GM12872 (cell line): ENCODE measurements at regions not wholly inside any gene's neighbourhood (a gene's known extent, or its start where the extent isn't known, plus 50 kb on each side); places are given as distances from the start of the nearest gene placed in this dataset.

ENCODE experiments used
- TF ChIP-seq, protein P1 (sequence below): IDR thresholded peaks from 3 replicates; pipeline ENCODE4 v1.5.1; 2011; ENCODE audit warnings: low read depth, mild to moderate bottlenecking, low read length, moderate library complexity; ENCODE audit not compliant: insufficient read depth

DNA sequence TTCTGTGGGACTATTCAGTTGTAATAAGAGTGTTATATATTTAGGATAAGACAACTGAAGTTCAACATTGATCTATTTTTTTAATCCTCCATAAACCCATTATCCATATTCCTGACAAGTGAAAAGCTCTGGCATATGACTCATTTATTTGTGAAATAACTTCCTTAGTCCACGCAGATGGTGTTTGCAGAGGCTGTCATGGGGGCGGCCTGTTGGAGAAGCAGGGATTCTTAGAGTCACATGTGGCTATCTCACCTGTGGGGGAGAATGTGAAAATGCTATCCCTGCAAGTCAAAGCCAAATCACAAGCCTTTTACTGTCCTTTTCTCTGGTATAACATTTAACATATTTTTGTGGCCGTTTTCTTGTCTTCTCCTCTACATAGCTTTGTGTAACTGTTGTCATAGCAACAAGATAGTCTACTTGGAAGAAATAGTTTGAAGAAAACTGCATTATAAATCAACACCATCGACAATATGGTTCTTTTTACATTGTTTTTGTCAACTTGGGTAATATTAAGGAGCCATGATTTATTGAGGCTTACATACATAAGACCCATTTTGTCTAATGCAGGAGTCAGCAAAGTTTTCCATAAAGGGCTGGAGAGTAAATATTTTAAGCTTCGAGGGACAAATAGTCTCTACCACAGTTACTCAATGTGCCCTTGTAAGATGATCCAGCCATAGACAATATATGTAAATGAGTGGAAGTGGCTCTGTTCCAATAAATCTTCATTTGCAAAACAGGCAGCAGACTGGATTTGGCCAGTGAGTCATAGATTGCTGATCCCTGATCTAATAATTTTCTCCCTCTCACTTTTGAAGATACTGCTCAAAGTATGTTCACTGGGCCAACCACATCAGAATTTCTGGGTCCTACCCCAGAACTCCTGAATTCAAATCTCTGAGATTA lies 395.0 kb downstream of the DTHD1 start:
- TF ChIP-seq, protein P1, sequence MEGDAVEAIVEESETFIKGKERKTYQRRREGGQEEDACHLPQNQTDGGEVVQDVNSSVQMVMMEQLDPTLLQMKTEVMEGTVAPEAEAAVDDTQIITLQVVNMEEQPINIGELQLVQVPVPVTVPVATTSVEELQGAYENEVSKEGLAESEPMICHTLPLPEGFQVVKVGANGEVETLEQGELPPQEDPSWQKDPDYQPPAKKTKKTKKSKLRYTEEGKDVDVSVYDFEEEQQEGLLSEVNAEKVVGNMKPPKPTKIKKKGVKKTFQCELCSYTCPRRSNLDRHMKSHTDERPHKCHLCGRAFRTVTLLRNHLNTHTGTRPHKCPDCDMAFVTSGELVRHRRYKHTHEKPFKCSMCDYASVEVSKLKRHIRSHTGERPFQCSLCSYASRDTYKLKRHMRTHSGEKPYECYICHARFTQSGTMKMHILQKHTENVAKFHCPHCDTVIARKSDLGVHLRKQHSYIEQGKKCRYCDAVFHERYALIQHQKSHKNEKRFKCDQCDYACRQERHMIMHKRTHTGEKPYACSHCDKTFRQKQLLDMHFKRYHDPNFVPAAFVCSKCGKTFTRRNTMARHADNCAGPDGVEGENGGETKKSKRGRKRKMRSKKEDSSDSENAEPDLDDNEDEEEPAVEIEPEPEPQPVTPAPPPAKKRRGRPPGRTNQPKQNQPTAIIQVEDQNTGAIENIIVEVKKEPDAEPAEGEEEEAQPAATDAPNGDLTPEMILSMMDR: no peak

DNA sequence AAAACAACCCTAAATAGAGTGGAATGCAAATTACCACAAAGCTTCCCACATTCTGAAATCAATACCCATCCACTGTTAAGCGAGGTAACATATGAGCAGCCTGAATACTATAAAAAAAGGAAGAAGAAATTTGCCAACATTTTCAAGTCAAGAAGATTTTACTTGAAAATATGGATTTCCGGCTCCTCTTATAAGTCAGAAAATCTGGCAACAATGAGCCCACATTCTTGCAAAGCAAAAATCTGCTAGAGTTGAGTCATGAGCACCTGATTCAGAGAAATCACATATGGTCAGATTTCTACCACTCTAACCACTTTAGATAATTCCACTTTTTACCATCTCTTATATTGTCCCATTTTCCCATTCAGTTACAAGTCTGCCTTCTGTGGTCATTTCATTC lies 395.7 kb downstream of the DTHD1 start:
- TF ChIP-seq, protein P1: no peak

GRCh38 chr4:36677874-36678273 lies 396.5 kb downstream of the DTHD1 start:
- TF ChIP-seq, protein P1: no peak

- TF ChIP-seq, protein P1: no peak
Observed at GRCh38 chr4:36687681-36688080, 406.3 kb downstream of the DTHD1 start.

DNA sequence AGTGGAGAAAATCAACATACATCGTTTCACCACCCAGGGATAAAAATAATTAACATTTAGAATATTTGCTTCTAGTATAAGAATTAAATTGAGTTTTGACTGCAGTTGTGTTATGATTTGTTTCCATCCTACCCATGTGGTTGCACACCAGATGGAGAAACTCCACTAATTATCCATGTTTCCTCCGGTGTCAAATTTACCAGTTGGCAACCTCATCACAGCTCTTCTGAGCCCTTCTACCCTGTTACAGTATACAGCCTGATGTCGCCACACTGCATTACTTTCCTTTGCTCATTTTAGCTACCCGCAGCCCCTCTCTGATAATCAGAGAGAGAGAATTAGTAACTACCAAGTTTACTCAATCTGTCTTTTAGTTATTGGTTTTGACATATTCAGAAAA lies 411.2 kb downstream of the DTHD1 start:
- TF ChIP-seq, protein P1: no peak

DNA sequence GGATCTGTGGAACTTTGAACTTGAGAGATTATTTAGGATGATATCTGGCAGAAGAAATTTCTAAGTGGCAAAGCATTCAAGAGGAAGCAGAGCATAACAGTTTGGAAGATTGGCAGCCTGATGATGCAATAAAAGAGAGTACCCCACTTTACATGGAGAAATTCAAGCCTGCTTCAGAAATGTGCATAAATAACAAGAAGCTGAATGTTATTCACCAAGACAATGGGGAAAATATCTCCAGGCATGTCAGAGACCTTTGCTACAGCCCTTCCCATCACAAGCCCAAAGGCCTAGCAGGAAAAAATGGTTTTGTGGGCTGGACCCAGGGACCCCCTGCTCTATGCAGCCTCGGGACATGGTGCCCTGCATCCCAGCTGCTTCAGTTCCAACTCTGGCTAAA lies 420.8 kb downstream of the DTHD1 start:
- TF ChIP-seq, protein P1: no peak

- TF ChIP-seq, protein P1: no peak
Observed at GRCh38 chr4:36704289-36704688, 422.9 kb downstream of the DTHD1 start.
